ENCODE measurements at regions not wholly inside any gene's neighbourhood (a gene's known extent, or its start where the extent isn't known, plus 50 kb on each side); places are given as distances from the start of the nearest gene placed in this dataset.
"Not testable (repeated sequence)": the region's sequence is repeated elsewhere in the genome, so short reads cannot be mapped to it uniquely, and the experiment has no call there.

- DNase-seq (ENCODE audit: low read depth) = no peak
Observed at GRCh38 chr16:65725156-65725845, 603.4 kb upstream of the CDH11 start.

DNA sequence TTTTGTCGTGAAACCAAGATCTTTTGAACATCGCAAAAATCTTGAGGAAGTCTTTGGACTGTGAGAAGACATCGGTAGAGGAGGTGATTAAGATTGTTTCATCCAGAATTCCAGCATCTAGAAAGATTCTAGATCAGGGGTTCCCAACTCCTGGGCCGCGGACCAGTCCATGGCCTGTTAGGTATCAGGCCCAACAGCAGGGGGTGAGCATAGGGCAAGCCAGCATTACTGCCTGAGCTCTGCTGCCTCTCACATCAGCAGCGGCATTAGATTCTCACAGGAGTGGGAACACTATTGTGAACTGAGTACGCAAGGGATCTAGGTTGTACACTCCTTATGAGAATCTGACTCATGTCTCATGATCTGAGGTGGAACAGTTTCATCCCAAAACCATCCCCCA, 600.6 kb upstream of the CDH11 start:
- DNase-seq (ENCODE audit: low read depth) = no peak

- no peak for DNase-seq (ENCODE audit: low read depth)
Observed at GRCh38 chr16:65717846-65718245, 596.0 kb upstream of the CDH11 start.

GRCh38 chr16:65716737-65717700, 595.2 kb upstream of the CDH11 start:
- no peak for DNase-seq (ENCODE audit: low read depth)

GRCh38 chr16:65713181-65713808, 591.4 kb upstream of the CDH11 start:
- no peak for DNase-seq (ENCODE audit: low read depth)

GRCh38 chr16:65710107-65710506, 588.2 kb upstream of the CDH11 start:
- no peak for DNase-seq (ENCODE audit: low read depth)

- no peak for DNase-seq (ENCODE audit: low read depth)
Observed at GRCh38 chr16:65704866-65705265, 583.0 kb upstream of the CDH11 start.

DNA sequence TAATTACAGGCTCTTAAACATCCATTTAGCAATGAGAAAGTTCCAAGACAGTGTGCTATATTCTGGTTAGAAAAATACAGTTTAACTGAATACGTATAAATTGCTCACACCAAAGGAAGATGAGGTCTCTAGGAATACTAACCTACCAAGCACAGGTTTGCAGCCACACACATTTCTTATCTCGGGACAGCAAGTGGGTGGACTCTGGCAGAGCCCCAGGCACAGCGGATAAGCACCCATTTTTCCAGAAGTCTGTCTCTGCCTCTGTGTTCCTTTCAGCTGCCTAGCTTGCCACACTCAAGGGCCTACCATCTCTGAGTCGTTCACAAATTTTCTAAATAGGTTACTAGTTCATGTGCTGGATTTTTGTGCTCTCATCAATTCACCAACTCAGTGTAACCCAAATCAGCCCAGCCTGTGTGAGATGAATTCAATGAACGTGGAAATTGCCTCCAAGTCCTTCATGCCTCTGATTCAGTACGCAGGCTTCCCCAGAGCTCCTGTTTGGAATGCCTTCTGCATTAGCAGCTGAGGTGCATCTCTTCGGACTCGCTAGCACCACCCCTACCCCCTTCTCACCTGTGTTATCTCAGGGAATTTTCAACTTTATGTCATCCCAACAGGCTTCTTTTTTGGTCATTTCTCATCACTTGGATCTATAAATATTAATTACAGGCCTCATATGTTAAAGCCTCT, 581.0 kb upstream of the CDH11 start:
- DNase-seq (ENCODE audit: low read depth) = no peak

- DNase-seq (ENCODE audit: low read depth) = no peak
Observed at GRCh38 chr16:65700596-65700995, 578.7 kb upstream of the CDH11 start.

DNA sequence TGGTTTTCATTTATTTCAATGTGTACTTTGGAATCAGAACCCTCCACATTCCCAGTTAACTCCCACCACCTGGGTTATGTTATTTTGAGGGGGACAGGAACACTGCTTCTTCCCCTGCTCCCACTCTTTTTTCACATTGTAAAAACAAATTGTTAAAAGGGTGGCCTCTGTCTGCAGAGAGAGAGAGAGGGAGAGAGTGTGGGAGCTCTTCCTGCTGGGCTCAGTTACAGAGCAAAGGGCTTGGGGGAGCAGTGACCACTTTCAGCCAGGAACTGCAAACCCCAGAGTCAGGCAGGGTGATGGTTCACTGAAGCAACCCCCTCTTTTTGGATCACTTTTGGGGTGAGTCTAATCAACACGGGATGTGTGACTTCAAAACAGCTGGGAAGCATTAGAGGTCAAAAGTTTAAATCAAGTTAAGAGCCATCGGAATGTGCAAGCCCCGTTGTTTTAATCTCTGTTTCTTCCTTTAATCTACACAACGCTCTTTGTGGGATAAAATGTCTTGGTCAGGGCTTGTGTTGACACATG, 577.0 kb upstream of the CDH11 start:
- no peak for DNase-seq (ENCODE audit: low read depth)

- DNase-seq (ENCODE audit: low read depth) = no peak
Observed at GRCh38 chr16:65697521-65697920, 575.7 kb upstream of the CDH11 start.

GRCh38 chr16:65697065-65697464, 575.2 kb upstream of the CDH11 start:
- DNase-seq (ENCODE audit: low read depth) = no peak

DNA sequence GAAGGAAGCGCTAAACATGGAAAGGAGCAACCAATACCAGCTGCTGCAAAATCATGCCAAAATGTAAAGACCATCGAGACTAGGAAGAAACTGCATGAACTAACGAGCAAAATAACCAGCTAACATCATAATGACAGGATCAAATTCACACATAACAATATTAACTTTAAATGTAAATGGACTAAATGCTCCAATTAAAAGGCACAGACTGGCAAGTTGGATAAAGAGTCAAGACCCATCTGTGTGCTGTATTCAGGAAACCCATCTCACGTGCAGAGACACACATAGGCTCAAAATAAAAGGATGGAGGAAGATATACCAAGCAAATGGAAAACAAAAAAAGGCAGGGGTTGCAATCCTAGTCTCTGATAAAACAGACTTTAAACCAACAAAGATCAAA, 570.0 kb upstream of the CDH11 start:
- not testable (repeated sequence) for DNase-seq (ENCODE audit: low read depth)

DNA sequence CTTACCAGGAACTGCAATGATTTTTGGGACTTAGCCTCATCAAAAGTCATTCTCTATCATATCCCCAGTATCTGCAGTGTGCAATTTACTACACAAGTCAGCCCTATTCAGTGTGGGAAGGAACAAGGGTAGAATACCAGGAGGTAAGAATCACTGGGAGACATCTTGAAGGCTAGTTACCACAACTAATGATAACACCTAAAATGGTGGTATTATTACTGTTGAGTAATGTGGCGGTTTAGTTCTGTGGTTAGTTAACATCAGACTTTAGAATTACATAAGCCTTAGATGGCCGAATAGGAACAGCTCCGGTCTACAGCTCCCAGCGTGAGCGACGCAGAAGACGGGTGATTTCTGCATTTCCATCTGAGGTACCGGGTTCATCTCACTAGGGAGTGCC, 567.9 kb upstream of the CDH11 start:
- no peak for DNase-seq (ENCODE audit: low read depth)

GRCh38 chr16:65688301-65688700, 566.4 kb upstream of the CDH11 start:
- no peak for DNase-seq (ENCODE audit: low read depth)

GRCh38 chr16:65684230-65684629, 562.4 kb upstream of the CDH11 start:
- no peak for DNase-seq (ENCODE audit: low read depth)

- DNase-seq (ENCODE audit: low read depth) = no peak
Observed at GRCh38 chr16:65681406-65681805, 559.5 kb upstream of the CDH11 start.

- DNase-seq (ENCODE audit: low read depth) = no peak
Observed at GRCh38 chr16:65679785-65680184, 557.9 kb upstream of the CDH11 start.

- DNase-seq (ENCODE audit: low read depth) = no peak
Observed at GRCh38 chr16:65675161-65675560, 553.3 kb upstream of the CDH11 start.

GRCh38 chr16:65672960-65673359, 551.1 kb upstream of the CDH11 start:
- DNase-seq (ENCODE audit: low read depth) = no peak

GRCh38 chr16:65671071-65671470, 549.2 kb upstream of the CDH11 start:
- DNase-seq (ENCODE audit: low read depth) = no peak

DNA sequence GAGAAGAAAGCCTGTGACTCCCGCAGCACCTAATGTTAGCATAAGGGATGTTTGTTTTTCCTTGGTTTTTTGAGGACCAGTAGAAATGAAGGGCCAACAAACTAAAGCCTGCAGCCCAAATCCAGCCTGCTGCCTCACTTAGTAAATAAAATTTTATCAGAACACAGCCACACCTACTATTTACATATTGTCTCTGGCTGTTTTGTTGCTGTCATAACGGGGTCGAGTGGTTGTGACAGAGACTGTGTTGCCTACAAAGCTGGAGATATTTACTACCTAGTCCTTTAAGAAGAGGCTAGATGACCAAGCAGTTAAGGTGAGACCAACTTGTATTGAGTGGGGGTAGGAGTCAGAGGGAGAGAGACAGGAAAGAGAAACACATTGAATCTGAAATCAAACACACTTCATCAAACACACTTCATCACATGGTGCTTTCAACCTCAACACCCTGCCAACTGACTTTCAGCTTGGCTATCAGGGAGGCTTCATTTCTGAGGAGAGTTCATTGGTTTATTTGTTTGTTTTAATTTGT, 546.3 kb upstream of the CDH11 start:
- DNase-seq (ENCODE audit: low read depth) = no peak

Data from stimulated activated CD4-positive, alpha-beta T cell treated with anti-CD3 and anti-CD28 coated beads, Interleukin-2, amount 100 ng/mL, for 4 hours (primary cell).